AG10803 (cell line): ENCODE measurements at regions not wholly inside any gene's neighbourhood (a gene's known extent, or its start where the extent isn't known, plus 50 kb on each side); places are given as distances from the start of the nearest gene placed in this dataset.
A peak's percentile ranks its signal among the peaks of the same experiment; 100 is the strongest.

Experiments used
- DNase-seq: peaks from one replicate; pipeline ENCODE4 v3.0.0; 2010; ENCODE audit warnings: low read depth
- H3K4me3 ChIP-seq: 2 replicates; pipeline ENCODE4 v1.5.1; 2011; ENCODE audit warnings: mild to moderate bottlenecking, low read length, control low read depth
- CTCF ChIP-seq: conservative IDR thresholded peaks from 2 replicates; pipeline ENCODE4 v1.5.1; 2011; ENCODE audit warnings: mild to moderate bottlenecking, low read length, control low read depth, inconsistent platforms

- TF ChIP-seq CTCF = no peak
- DNase-seq = no peak
- H3K4me3 ChIP-seq = no peak overlapping the region
Observed at GRCh38 chr3:21801631-21802030, 50.6 kb upstream of the ZNF385D start.

- H3K4me3 ChIP-seq = no peak overlapping the region
- DNase-seq = no peak
- no peak for TF ChIP-seq CTCF
Observed at GRCh38 chr3:21803604-21804003, 52.6 kb upstream of the ZNF385D start.

- TF ChIP-seq CTCF = no peak
- no peak overlapping the region for H3K4me3 ChIP-seq
- DNase-seq = no peak
Observed at GRCh38 chr3:21804330-21804729, 53.3 kb upstream of the ZNF385D start.

- no peak for DNase-seq
- H3K4me3 ChIP-seq = no peak overlapping the region
- no peak for TF ChIP-seq CTCF
Observed at GRCh38 chr3:21806733-21807132, 55.7 kb upstream of the ZNF385D start.

GRCh38 chr3:21825684-21826083 lies 74.7 kb upstream of the ZNF385D start:
- no peak overlapping the region for H3K4me3 ChIP-seq
- TF ChIP-seq CTCF = no peak
- DNase-seq = no peak

- DNase-seq = peak; percentile 67
- no peak overlapping the region for H3K4me3 ChIP-seq
- no peak for TF ChIP-seq CTCF
Observed at GRCh38 chr3:21826416-21826815, 75.4 kb upstream of the ZNF385D start.

- no peak for TF ChIP-seq CTCF
- DNase-seq = no peak
- H3K4me3 ChIP-seq = no peak overlapping the region
Observed at GRCh38 chr3:21830541-21830940, 79.5 kb upstream of the ZNF385D start.
